Right ventricle myocardium inferior (tissue), 1 donor: ENCODE measurements at regions not wholly inside any gene's neighbourhood (a gene's known extent, or its start where the extent isn't known, plus 50 kb on each side); places are given as distances from the start of the nearest gene placed in this dataset. TPM values are rescaled to one million over a fixed set of nuclear protein-coding genes. Genes with fewer than 3 reads are reported as not detected.

ENCODE experiments used
- ATAC-seq: fragments of 200-7000 bp; cut with Tn5 transposase; one replicate; pipeline ENCODE4 v1.9.1; 2020; ENCODE audit warnings: mild to moderate bottlenecking, moderate library complexity
- DNase-seq: peaks from one replicate; pipeline ENCODE4 v3.0.0; 2021; ENCODE audit errors: missing footprints
- intact Hi-C: fragments of 100-400 bp; cut with DNase I; formaldehyde crosslinking; loops from one replicate; pipeline ENCODE4 v1.11.0; 2022
- microRNA-seq: library from miRNA; unstranded; fragments of <30 nt; microRNA quantifications from one replicate; pipeline ENCODE4 v1.2.0, GENCODE V29; 2020
- donor health status: DM: no; HTN: yes; CAD: no; lungs with severe emphysema.

- no peak for DNase-seq
- intact Hi-C loops, result no loop called here
- no peak for ATAC-seq
Measured at GRCh38 chr2:184543832-184544231, 54.5 kb upstream of the ZNF804A start.

Small RNAs in the stretch of these regions (microRNA-seq; reads per million reads assigned to microRNA genes)
- gene MIR548AE1, result not detected
